Upper lobe of left lung (tissue), 6 donors: ENCODE measurements at regions not wholly inside any gene's neighbourhood (a gene's known extent, or its start where the extent isn't known, plus 50 kb on each side); places are given as distances from the start of the nearest gene placed in this dataset.

ENCODE experiments used
- ATAC-seq, 2 donors: fragments of 200-7000 bp; cut with Tn5 transposase; one replicate each; pipeline ENCODE4 v1.9.1; 2022; ENCODE audit warnings: mild to moderate bottlenecking in 2 of 2, moderate library complexity in 2 of 2; ENCODE audit not compliant: low FRiP score in 2 of 2
- DNase-seq, 2 donors: peaks; one replicate each; pipeline ENCODE4 v3.0.0-alpha.2; 2019 to 2020
- H3K27ac ChIP-seq, 4 donors: fragments of 200-600 bp; sonication (generic); one replicate each; pipeline ENCODE4 v1.5.1; 2016 to 2019
- H3K27me3 ChIP-seq, 4 donors: fragments of 200-600 bp; sonication (generic); one replicate each; pipeline ENCODE4 v1.5.1; 2017 to 2019
- H3K36me3 ChIP-seq, 4 donors: fragments of 200-600 bp; sonication (generic); one replicate each; pipeline ENCODE4 v1.5.1; 2016 to 2019
- H3K4me1 ChIP-seq, 4 donors: fragments of 200-600 bp; sonication (generic); one replicate each; pipeline ENCODE4 v1.5.1; 2018 to 2019
- H3K4me3 ChIP-seq, 4 donors: fragments of 200-600 bp; sonication (generic); one replicate each; pipeline ENCODE4 v1.5.1; 2017 to 2019; ENCODE audit warnings: mild to moderate bottlenecking in 2 of 4, moderate library complexity in 1 of 4
- H3K9me3 ChIP-seq, 4 donors: fragments of 200-600 bp; sonication (generic); one replicate each; pipeline ENCODE4 v1.5.1; 2018 to 2019
- EP300 ChIP-seq, 4 donors: sonication (generic); formaldehyde crosslinking; IDR thresholded peaks; one replicate each; pipeline ENCODE4 v1.5.1; 2017; ENCODE audit warnings: antibody characterized with exemption in 4 of 4, control low read depth in 2 of 4
- POLR2A ChIP-seq, 4 donors: fragments of 450-650 bp; IDR thresholded peaks; one replicate each; pipeline ENCODE4 v1.5.1; 2016 to 2017; ENCODE audit warnings: antibody characterized with exemption in 4 of 4, mild to moderate bottlenecking in 2 of 4
- POLR2AphosphoS5 ChIP-seq, 2 donors: sonication (generic); formaldehyde crosslinking; IDR thresholded peaks; one replicate each; pipeline ENCODE4 v1.5.1; 2017; ENCODE audit warnings: antibody characterized with exemption in 2 of 2
- WGBS, 2 donors: methylation state at CpG; one replicate each; pipeline ENCODE4 v1.1.5; 2017 to 2018; 5-methylcytosine and 5-hydroxymethylcytosine counted together
- TF ChIP-seq, protein P1 (sequence below), 6 experiments: fragments of 450-650 bp in 4 of 6; fragments of 200-600 bp in 2 of 6; sonication (generic) in 2 of 6; IDR thresholded peaks; one replicate each; pipeline ENCODE4 v1.5.1; 2016 to 2019; ENCODE audit warnings: antibody characterized with exemption in 6 of 6
- donor health status: DM: no; HTN: no; CAD: no; lungs with moderate emphysema.
- donor health status: DM: no; HTN: yes; CAD: no; lungs with severe emphysema.

DNA sequence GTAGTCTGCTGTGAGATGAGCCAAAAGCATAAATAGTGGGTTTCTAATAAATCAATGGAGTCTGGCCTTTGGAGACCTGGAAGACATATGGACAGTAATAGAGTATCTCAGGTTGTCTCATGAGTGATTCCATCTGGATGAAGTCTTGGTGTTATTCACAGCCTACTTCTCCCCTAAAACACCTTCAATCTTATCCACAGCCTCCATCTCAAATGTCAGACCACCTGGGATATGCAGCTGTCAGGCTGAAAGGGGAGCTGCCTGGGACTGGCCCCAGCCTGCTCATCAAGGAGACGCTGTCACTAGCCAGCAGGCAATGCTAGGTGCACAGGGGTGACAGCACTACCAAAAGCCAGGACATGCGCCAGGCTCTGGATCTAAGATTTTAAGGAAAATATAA, 684.0 kb upstream of the ZEB2 start:
- no peak overlapping the region for H3K27ac ChIP-seq
- ATAC-seq (no peak), DNase-seq (no peak)
- H3K9me3 ChIP-seq = no peaks in the 10 kb centered on the region
- no peak overlapping the region for H3K4me3 ChIP-seq
- H3K4me1 ChIP-seq = no peaks in the 10 kb centered on the region
- H3K27me3 ChIP-seq = no peaks in the 10 kb centered on the region
- no peaks in the 10 kb centered on the region for H3K36me3 ChIP-seq
- TF ChIP-seq, protein P1, sequence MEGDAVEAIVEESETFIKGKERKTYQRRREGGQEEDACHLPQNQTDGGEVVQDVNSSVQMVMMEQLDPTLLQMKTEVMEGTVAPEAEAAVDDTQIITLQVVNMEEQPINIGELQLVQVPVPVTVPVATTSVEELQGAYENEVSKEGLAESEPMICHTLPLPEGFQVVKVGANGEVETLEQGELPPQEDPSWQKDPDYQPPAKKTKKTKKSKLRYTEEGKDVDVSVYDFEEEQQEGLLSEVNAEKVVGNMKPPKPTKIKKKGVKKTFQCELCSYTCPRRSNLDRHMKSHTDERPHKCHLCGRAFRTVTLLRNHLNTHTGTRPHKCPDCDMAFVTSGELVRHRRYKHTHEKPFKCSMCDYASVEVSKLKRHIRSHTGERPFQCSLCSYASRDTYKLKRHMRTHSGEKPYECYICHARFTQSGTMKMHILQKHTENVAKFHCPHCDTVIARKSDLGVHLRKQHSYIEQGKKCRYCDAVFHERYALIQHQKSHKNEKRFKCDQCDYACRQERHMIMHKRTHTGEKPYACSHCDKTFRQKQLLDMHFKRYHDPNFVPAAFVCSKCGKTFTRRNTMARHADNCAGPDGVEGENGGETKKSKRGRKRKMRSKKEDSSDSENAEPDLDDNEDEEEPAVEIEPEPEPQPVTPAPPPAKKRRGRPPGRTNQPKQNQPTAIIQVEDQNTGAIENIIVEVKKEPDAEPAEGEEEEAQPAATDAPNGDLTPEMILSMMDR (IDR thresholded peaks at IDR 0.05) = no peak
- no peak for TF ChIP-seq POLR2AphosphoS5 (IDR thresholded peaks at IDR 0.05)
- no peak for TF ChIP-seq EP300 (IDR thresholded peaks at IDR 0.05)
- TF ChIP-seq POLR2A (IDR thresholded peaks at IDR 0.05) = no peak
- 92 to 95% methylated on average over 2 of the region's 2 CpGs for WGBS, 2 donors

GRCh38 chr2:145199827-145200706, 680.1 kb upstream of the ZEB2 start:
- Histone ChIP-seq H3K4me3 (no peak overlapping the region), H3K9me3 (no peaks in the 10 kb centered on the region), H3K27ac (no peak overlapping the region), H3K4me1 (no peaks in the 10 kb centered on the region), H3K27me3 (no peaks in the 10 kb centered on the region), H3K36me3 (no peaks in the 10 kb centered on the region)
- DNase-seq = no peak
- ATAC-seq = no peak
- WGBS, 2 donors = 91 to 92% methylated on average over 6 of the region's 6 CpGs
- TF ChIP-seq POLR2A (IDR thresholded peaks at IDR 0.05) (no peak), POLR2AphosphoS5 (IDR thresholded peaks at IDR 0.05) (no peak), EP300 (IDR thresholded peaks at IDR 0.05) (no peak)
- TF ChIP-seq, protein P1 (IDR thresholded peaks at IDR 0.05) = no peak

- H3K36me3 ChIP-seq = no peaks in the 10 kb centered on the region
- no peak overlapping the region for H3K27ac ChIP-seq
- no peaks in the 10 kb centered on the region for H3K4me1 ChIP-seq
- TF ChIP-seq EP300 (IDR thresholded peaks at IDR 0.05) (no peak), POLR2AphosphoS5 (IDR thresholded peaks at IDR 0.05) (no peak), POLR2A (IDR thresholded peaks at IDR 0.05) (no peak)
- TF ChIP-seq, protein P1 (IDR thresholded peaks at IDR 0.05) = no peak
- no peaks in the 10 kb centered on the region for H3K27me3 ChIP-seq
- 54 to 56% methylated on average over 7 of the region's 7 CpGs for WGBS, 2 donors
- no peaks in the 10 kb centered on the region for H3K9me3 ChIP-seq
- no peak overlapping the region for H3K4me3 ChIP-seq
- DNase-seq (no peak), ATAC-seq (no peak)
Observed at GRCh38 chr2:145199042-145199441, 679.1 kb upstream of the ZEB2 start.

GRCh38 chr2:145198555-145198954, 678.6 kb upstream of the ZEB2 start:
- TF ChIP-seq, protein P1 (IDR thresholded peaks at IDR 0.05) = no peak
- TF ChIP-seq POLR2A (IDR thresholded peaks at IDR 0.05) = no peak

GRCh38 chr2:145197944-145198343, 678.0 kb upstream of the ZEB2 start:
- H3K36me3 ChIP-seq = no peaks in the 10 kb centered on the region
- H3K27me3 ChIP-seq = no peaks in the 10 kb centered on the region
- DNase-seq = no peak
- H3K4me3 ChIP-seq = no peak overlapping the region
- H3K4me1 ChIP-seq = no peaks in the 10 kb centered on the region
- TF ChIP-seq POLR2AphosphoS5 (IDR thresholded peaks at IDR 0.05) (no peak), EP300 (IDR thresholded peaks at IDR 0.05) (no peak), POLR2A (IDR thresholded peaks at IDR 0.05) (no peak)
- TF ChIP-seq, protein P1 (IDR thresholded peaks at IDR 0.05) = no peak
- H3K27ac ChIP-seq = no peak overlapping the region
- 96 to 98% methylated on average over 3 of the region's 3 CpGs for WGBS, 2 donors
- no peaks in the 10 kb centered on the region for H3K9me3 ChIP-seq
- ATAC-seq = no peak

More at GRCh38 chr2:145198555-145198954, 678.6 kb upstream of the ZEB2 start:
- Histone ChIP-seq H3K36me3 (no peaks in the 10 kb centered on the region), H3K4me1 (no peaks in the 10 kb centered on the region), H3K27me3 (no peaks in the 10 kb centered on the region), H3K27ac (no peak overlapping the region), H3K4me3 (no peak overlapping the region), H3K9me3 (no peaks in the 10 kb centered on the region)
- 73 to 84% methylated on average over 2 of the region's 2 CpGs for WGBS, 2 donors
- DNase-seq = no peak
- no peak for ATAC-seq
